ENCODE measurements at regions not wholly inside any gene's neighbourhood (a gene's known extent, or its start where the extent isn't known, plus 50 kb on each side); places are given as distances from the start of the nearest gene placed in this dataset.

GRCh38 chr13:111027458-111028439, 87.4 kb upstream of the ARHGEF7 start:
- TF ChIP-seq CTCF (optimal IDR thresholded peaks at IDR 0.05 in 1 of 3, IDR thresholded peaks at IDR 0.05 in 1 of 3, conservative IDR thresholded peaks at IDR 0.05 in 1 of 3; ENCODE audit: extremely low read depth in 1 of 3, insufficient read depth in 2 of 3, low read length in 3 of 3), result peak in 1 of 3 experiments; percentile 18
- TF ChIP-seq EZH2 (IDR thresholded peaks at IDR 0.05; ENCODE audit: low read length), result no peak
